Activated CD4-positive, alpha-beta T cell treated with anti-CD3 and anti-CD28 coated beads, Interleukin-2, amount 50 U/mL, for 1 hour (primary cell): ENCODE measurements at regions not wholly inside any gene's neighbourhood (a gene's known extent, or its start where the extent isn't known, plus 50 kb on each side); places are given as distances from the start of the nearest gene placed in this dataset.
"Not testable (repeated sequence)": the region's sequence is repeated elsewhere in the genome, so short reads cannot be mapped to it uniquely, and the experiment has no call there.

Source experiments
- DNase-seq: peaks from one replicate; pipeline ENCODE4 v3.0.0-alpha.2; 2020

- no peak for DNase-seq
Observed at GRCh38 chr9:119898316-119898715, 529.1 kb upstream of the BRINP1 start.

- no peak for DNase-seq
Observed at GRCh38 chr9:119884438-119884837, 515.2 kb upstream of the BRINP1 start.

GRCh38 chr9:119881898-119882297 lies 512.7 kb upstream of the BRINP1 start:
- no peak for DNase-seq

- no peak for DNase-seq
Observed at GRCh38 chr9:119880361-119880760, 511.1 kb upstream of the BRINP1 start.

- no peak for DNase-seq
Observed at GRCh38 chr9:119877306-119877705, 508.1 kb upstream of the BRINP1 start.

GRCh38 chr9:119873877-119874276 lies 504.6 kb upstream of the BRINP1 start:
- no peak for DNase-seq

GRCh38 chr9:119870251-119870650 lies 501.0 kb upstream of the BRINP1 start:
- DNase-seq, result not testable (repeated sequence)

GRCh38 chr9:119868694-119869093 lies 499.5 kb upstream of the BRINP1 start:
- DNase-seq, result no peak

GRCh38 chr9:119861842-119862241 lies 492.6 kb upstream of the BRINP1 start:
- DNase-seq, result no peak

GRCh38 chr9:119859128-119859527 lies 489.9 kb upstream of the BRINP1 start:
- no peak for DNase-seq

GRCh38 chr9:119853126-119853525 lies 483.9 kb upstream of the BRINP1 start:
- no peak for DNase-seq

GRCh38 chr9:119852390-119852789 lies 483.2 kb upstream of the BRINP1 start:
- no peak for DNase-seq

- DNase-seq, result no peak
Observed at GRCh38 chr9:119844431-119844830, 475.2 kb upstream of the BRINP1 start.

GRCh38 chr9:119841016-119841415 lies 471.8 kb upstream of the BRINP1 start:
- no peak for DNase-seq

- no peak for DNase-seq
Observed at GRCh38 chr9:119839888-119840287, 470.7 kb upstream of the BRINP1 start.

GRCh38 chr9:119838210-119838609 lies 469.0 kb upstream of the BRINP1 start:
- DNase-seq, result no peak

- no peak for DNase-seq
Observed at GRCh38 chr9:119836036-119836435, 466.8 kb upstream of the BRINP1 start.

GRCh38 chr9:119834064-119834620 lies 464.9 kb upstream of the BRINP1 start:
- DNase-seq, result no peak

- no peak for DNase-seq
Observed at GRCh38 chr9:119831309-119831708, 462.1 kb upstream of the BRINP1 start.

GRCh38 chr9:119829748-119830147 lies 460.5 kb upstream of the BRINP1 start:
- no peak for DNase-seq

- no peak for DNase-seq
Observed at GRCh38 chr9:119829186-119829585, 460.0 kb upstream of the BRINP1 start.

- no peak for DNase-seq
Observed at GRCh38 chr9:119827526-119827925, 458.3 kb upstream of the BRINP1 start.

GRCh38 chr9:119827126-119827525 lies 457.9 kb upstream of the BRINP1 start:
- no peak for DNase-seq

GRCh38 chr9:119818726-119819435 lies 449.6 kb upstream of the BRINP1 start:
- DNase-seq, result no peak
